ENCODE measurements at regions not wholly inside any gene's neighbourhood (a gene's known extent, or its start where the extent isn't known, plus 50 kb on each side); places are given as distances from the start of the nearest gene placed in this dataset.

GRCh38 chr10:46223064-46223480, 63.7 kb upstream of the ANTXRL start:
- no peaks in the 10 kb centered on the region for H3K36me3 ChIP-seq (ENCODE audit: control insufficient read depth in 2 of 2, insufficient read depth in 1 of 2, low read length in 2 of 2)
- H3K27ac ChIP-seq (ENCODE audit: extremely low read depth, low read depth, low read length) = no peak overlapping the region
- H3K4me3 ChIP-seq (ENCODE audit: low read depth, low read length) = no peak overlapping the region
- no peaks in the 10 kb centered on the region for H3K9me3 ChIP-seq (ENCODE audit: control insufficient read depth, insufficient read depth, low read depth, low read length)
- ChIA-PET POLR2A (no interaction called here), CTCF (no interaction called here)
- no peak for TF ChIP-seq EGR2 (tag by site-specific recombination; IDR thresholded peaks at IDR 0.05; ENCODE audit: low read depth)
- TF ChIP-seq, protein P1, sequence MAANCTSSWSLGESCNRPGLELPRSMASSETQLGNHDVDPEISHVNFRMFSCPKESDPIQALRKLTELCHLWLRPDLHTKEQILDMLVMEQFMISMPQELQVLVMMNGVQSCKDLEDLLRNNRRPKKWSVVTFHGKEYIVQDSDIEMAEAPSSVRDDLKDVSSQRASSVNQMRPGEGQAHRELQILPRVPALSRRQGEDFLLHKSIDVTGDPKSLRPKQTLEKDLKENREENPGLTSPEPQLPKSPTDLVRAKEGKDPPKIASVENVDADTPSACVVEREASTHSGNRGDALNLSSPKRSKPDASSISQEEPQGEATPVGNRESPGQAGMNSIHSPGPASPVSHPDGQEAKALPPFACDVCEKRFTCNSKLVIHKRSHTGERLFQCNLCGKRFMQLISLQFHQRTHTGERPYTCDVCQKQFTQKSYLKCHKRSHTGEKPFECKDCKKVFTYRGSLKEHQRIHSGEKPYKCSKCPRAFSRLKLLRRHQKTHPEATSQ (tag by site-specific recombination; IDR thresholded peaks at IDR 0.05) = no peak
- no peak for TF ChIP-seq ZNF701 (tag by site-specific recombination; IDR thresholded peaks at IDR 0.05)
- TF ChIP-seq ZNF561 (tag by site-specific recombination; IDR thresholded peaks at IDR 0.05; ENCODE audit: borderline replicate concordance) = no peak
- TF ChIP-seq, protein P2, sequence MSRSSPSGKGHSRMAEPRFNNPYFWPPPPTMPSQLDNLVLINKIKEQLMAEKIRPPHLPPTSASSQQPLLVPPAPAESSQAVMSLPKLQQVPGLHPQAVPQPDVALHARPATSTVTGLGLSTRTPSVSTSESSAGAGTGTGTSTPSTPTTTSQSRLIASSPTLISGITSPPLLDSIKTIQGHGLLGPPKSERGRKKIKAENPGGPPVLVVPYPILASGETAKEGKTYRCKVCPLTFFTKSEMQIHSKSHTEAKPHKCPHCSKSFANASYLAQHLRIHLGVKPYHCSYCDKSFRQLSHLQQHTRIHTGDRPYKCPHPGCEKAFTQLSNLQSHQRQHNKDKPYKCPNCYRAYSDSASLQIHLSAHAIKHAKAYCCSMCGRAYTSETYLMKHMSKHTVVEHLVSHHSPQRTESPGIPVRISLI (tag by site-specific recombination; IDR thresholded peaks at IDR 0.05) = no peak
- no peak for TF ChIP-seq ZNF747 (tag by site-specific recombination; IDR thresholded peaks at IDR 0.05)
- TF ChIP-seq ZNF830 (tag by site-specific recombination; IDR thresholded peaks at IDR 0.05; ENCODE audit: low read depth) = no peak
- TF ChIP-seq ZNF311 (tag by site-specific recombination; IDR thresholded peaks at IDR 0.05; ENCODE audit: borderline replicate concordance) = no peak
- TF ChIP-seq ZNF513 (tag by site-specific recombination; IDR thresholded peaks at IDR 0.05) = no peak
- no peak for TF ChIP-seq GLIS2 (tag by site-specific recombination; IDR thresholded peaks at IDR 0.05)
- TF ChIP-seq YY1 (tag by site-specific recombination; IDR thresholded peaks at IDR 0.05) = no peak
- no peak for TF ChIP-seq ZNF785 (tag by site-specific recombination; IDR thresholded peaks at IDR 0.05)
- no peak for TF ChIP-seq ZNF580 (tag by site-specific recombination; IDR thresholded peaks at IDR 0.05)
- TF ChIP-seq SP3 (tag by site-specific recombination; IDR thresholded peaks at IDR 0.05) = no peak
- TF ChIP-seq ZNF792 (tag by site-specific recombination; IDR thresholded peaks at IDR 0.05) = no peak
- TF ChIP-seq ZNF677 (tag by site-specific recombination; IDR thresholded peaks at IDR 0.05) = no peak
- TF ChIP-seq ZNF16 (tag by site-specific recombination; IDR thresholded peaks at IDR 0.05; ENCODE audit: low read depth) = no peak
- H3K4me1 ChIP-seq (ENCODE audit: control insufficient read depth, insufficient read depth, low read length) = no peaks in the 10 kb centered on the region

DNA sequence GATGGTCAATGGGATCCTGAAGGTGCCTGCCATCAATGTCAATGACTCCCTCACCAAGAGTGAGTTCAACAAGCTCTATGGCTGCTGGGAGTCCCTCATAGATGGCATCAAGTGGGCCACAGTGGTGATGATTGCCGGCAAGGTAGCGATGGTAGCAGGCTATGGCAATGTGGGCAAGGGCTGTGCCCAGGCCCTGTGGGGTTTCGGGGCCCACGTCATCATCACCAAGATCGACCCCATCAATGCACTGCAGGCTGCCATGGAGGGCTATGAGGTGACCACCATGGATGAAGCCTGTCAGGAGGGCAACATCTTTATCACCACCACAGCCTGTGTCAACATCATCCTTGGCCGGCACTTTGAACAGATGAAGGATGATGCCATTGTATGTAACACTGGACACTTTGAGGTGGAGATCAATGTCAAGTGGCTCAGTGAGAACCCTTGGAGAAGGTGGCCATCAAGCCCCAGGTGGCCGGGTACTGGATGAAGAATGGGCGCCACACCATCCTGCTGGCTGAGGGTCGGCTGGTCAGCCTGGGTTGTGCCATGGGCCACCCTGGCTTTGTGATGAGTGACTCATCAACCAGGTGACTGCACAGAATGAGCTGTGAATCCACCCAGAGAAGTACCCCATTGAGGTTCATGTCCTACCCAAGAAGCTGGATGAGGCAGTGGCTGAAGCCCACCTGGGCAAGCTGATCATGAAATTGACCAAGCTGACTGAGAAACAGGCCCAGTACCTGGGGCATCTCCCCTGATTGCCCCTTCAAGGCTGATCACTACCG, 63.0 kb upstream of the ANTXRL start:
- Histone ChIP-seq H3K36me3 (ENCODE audit: control insufficient read depth in 2 of 2, insufficient read depth in 1 of 2, low read length in 2 of 2) (no peaks in the 10 kb centered on the region), H3K4me1 (ENCODE audit: control insufficient read depth, insufficient read depth, low read length) (no peaks in the 10 kb centered on the region), H3K27ac (ENCODE audit: extremely low read depth, low read depth, low read length) (no peak overlapping the region), H3K9me3 (ENCODE audit: control insufficient read depth, insufficient read depth, low read depth, low read length) (no peaks in the 10 kb centered on the region), H3K4me3 (ENCODE audit: low read depth, low read length) (no peak overlapping the region)
- TF ChIP-seq INSM2 (tag by site-specific recombination; IDR thresholded peaks at IDR 0.05) = no peak
- no peak for TF ChIP-seq ZNF610 (tag by site-specific recombination; IDR thresholded peaks at IDR 0.05; ENCODE audit: borderline replicate concordance)
- TF ChIP-seq ZNF248 (tag by site-specific recombination; IDR thresholded peaks at IDR 0.05) = no peak
- POLR2A ChIA-PET = no interaction called here
- CTCF ChIA-PET = no interaction called here

All from HEK293 (cell line).